PC-3 (cell line): ENCODE measurements at regions not wholly inside any gene's neighbourhood (a gene's known extent, or its start where the extent isn't known, plus 50 kb on each side); places are given as distances from the start of the nearest gene placed in this dataset.

Experiments used
- CTCF ChIP-seq: fragments of 300-600 bp; sonication (generic); conservative IDR thresholded peaks from 2 replicates; pipeline ENCODE4 v1.5.1; 2017; ENCODE audit warnings: antibody characterized with exemption, low read depth, mild to moderate bottlenecking, low read length
- EZH2phosphoT487 ChIP-seq: fragments of 300-600 bp; sonication (generic); IDR thresholded peaks from 2 replicates; pipeline ENCODE4 v1.6.1; 2018; ENCODE audit warnings: mild to moderate bottlenecking, antibody characterized with exemption, low read length, borderline replicate concordance

GRCh38 chr5:113937301-113937700 lies 423.8 kb downstream of the YTHDC2 start:
- no peak for TF ChIP-seq CTCF
- no peak for TF ChIP-seq EZH2phosphoT487
